Activated T-helper 1 cell treated with anti-CD3 and anti-CD28 coated beads, Interleukin-2, amount 50 U/mL, for 16 hours (primary cell): ENCODE measurements at regions not wholly inside any gene's neighbourhood (a gene's known extent, or its start where the extent isn't known, plus 50 kb on each side); places are given as distances from the start of the nearest gene placed in this dataset.

Experiments
- DNase-seq, 2 donors: peaks; one replicate each; pipeline ENCODE4 v3.0.0-alpha.2; 2020; ENCODE audit warnings: low read depth in 1 of 2, low spot score in 1 of 2

- no peak for DNase-seq
Observed at GRCh38 chr21:14736162-14736561, 190.0 kb upstream of the SAMSN1 start.

GRCh38 chr21:14734833-14735232, 188.7 kb upstream of the SAMSN1 start:
- no peak for DNase-seq

- DNase-seq: no peak
Observed at GRCh38 chr21:14734191-14734590, 188.1 kb upstream of the SAMSN1 start.

- DNase-seq: no peak
Observed at GRCh38 chr21:14725219-14725618, 179.1 kb upstream of the SAMSN1 start.

- no peak for DNase-seq
Observed at GRCh38 chr21:14722841-14723483, 176.8 kb upstream of the SAMSN1 start.

- no peak for DNase-seq
Observed at GRCh38 chr21:14720237-14720636, 174.1 kb upstream of the SAMSN1 start.

- DNase-seq: no peak
Observed at GRCh38 chr21:14718951-14719350, 172.8 kb upstream of the SAMSN1 start.

GRCh38 chr21:14716761-14717396, 170.8 kb upstream of the SAMSN1 start:
- no peak for DNase-seq

GRCh38 chr21:14713109-14713508, 167.0 kb upstream of the SAMSN1 start:
- DNase-seq: no peak

GRCh38 chr21:14712121-14712715, 166.1 kb upstream of the SAMSN1 start:
- DNase-seq: no peak

GRCh38 chr21:14711287-14711686, 165.2 kb upstream of the SAMSN1 start:
- no peak for DNase-seq

- DNase-seq: no peak
Observed at GRCh38 chr21:14707511-14708020, 161.5 kb upstream of the SAMSN1 start.

GRCh38 chr21:14706712-14707510, 160.8 kb upstream of the SAMSN1 start:
- DNase-seq: no peak

GRCh38 chr21:14699433-14700407, 153.6 kb upstream of the SAMSN1 start:
- DNase-seq: no peak

GRCh38 chr21:14697769-14698168, 151.7 kb upstream of the SAMSN1 start:
- DNase-seq: no peak

- DNase-seq: no peak
Observed at GRCh38 chr21:14694817-14695216, 148.7 kb upstream of the SAMSN1 start.

- DNase-seq: no peak
Observed at GRCh38 chr21:14693997-14694396, 147.9 kb upstream of the SAMSN1 start.

GRCh38 chr21:14691914-14692313, 145.8 kb upstream of the SAMSN1 start:
- DNase-seq: no peak

GRCh38 chr21:14690886-14691285, 144.8 kb upstream of the SAMSN1 start:
- no peak for DNase-seq

- DNase-seq: no peak
Observed at GRCh38 chr21:14688936-14689335, 142.8 kb upstream of the SAMSN1 start.
